ENCODE measurements at regions not wholly inside any gene's neighbourhood (a gene's known extent, or its start where the extent isn't known, plus 50 kb on each side); places are given as distances from the start of the nearest gene placed in this dataset.

DNA sequence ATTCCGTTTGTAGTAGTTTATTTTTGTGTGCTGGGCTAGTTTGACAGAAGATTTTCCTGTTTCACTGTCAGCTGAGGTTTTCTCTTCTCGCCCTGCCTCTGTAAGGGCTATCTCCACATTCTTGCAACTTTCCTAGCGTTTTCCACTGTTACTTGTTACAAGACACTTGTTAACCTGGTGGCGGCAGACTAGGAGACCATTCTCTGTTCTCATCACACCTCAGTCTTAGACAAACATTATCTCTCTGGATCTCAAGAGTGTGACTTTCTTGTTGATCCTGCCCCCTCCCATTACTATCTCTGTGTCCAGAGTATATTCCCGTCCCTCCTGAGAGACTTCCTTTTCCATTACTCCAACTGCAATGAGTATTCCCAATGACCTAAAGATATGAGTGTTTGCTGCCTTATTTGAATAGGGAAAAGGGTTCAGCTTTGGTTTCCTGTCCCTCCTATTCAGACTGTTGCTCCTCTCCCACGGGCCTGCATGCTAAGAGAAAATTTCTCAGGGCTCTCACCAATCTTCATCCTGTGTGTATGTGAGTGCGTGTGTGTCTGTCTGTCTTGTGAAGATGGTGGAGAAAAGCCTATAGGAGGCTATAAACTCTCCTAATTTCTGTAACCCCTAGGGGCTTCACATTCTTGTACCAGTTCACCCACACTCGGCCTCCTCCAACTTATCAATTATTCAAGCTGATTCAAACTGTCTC is 722.4 kb upstream of the POT1 start:
- ATAC-seq (ENCODE audit: low read depth in 2 of 2): no peak
- H3K27me3 Mint-ChIP-seq: no peaks in the 10 kb centered on the region
- peaks cover 0 to 12% (median 2%) of the 10 kb centered on the region in 7 donors for H3K9me3 Mint-ChIP-seq
- H3K36me3 Mint-ChIP-seq: no peaks in the 10 kb centered on the region
- no peak for DNase-seq
- no peaks in the 10 kb centered on the region for H3K4me1 Mint-ChIP-seq
- no peak overlapping the region for H3K27ac Mint-ChIP-seq
- peak overlapping the region in 1 of 8 donors; percentile 67 for H3K4me3 Mint-ChIP-seq

DNA sequence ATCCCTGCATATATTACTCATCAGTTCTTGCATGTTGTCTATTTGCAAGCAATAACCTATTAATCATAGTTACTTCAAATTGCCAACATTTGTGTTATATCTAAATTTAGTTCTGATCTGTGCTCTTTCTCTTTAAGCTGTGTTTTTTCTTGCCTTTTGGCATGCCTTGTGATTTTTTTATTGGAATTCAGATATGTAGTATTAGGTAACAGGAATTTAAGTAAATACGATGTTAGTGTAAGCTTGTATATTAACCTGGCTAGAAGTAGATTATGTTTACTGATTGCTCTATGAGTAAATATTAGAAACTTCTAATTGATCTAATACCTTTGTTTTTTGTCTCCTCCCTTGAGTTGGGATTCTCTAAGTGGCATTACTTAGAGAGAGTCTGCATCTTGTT is 718.9 kb upstream of the POT1 start:
- H3K4me1 Mint-ChIP-seq: no peaks in the 10 kb centered on the region
- H3K27ac Mint-ChIP-seq: no peak overlapping the region
- H3K4me3 Mint-ChIP-seq: no peak overlapping the region
- no peaks in the 10 kb centered on the region for H3K36me3 Mint-ChIP-seq
- DNase-seq (no peak), ATAC-seq (ENCODE audit: low read depth in 2 of 2) (no peak)
- peaks cover 0 to 14% (median 2%) of the 10 kb centered on the region in 7 donors for H3K9me3 Mint-ChIP-seq
- H3K27me3 Mint-ChIP-seq: no peaks in the 10 kb centered on the region

DNA sequence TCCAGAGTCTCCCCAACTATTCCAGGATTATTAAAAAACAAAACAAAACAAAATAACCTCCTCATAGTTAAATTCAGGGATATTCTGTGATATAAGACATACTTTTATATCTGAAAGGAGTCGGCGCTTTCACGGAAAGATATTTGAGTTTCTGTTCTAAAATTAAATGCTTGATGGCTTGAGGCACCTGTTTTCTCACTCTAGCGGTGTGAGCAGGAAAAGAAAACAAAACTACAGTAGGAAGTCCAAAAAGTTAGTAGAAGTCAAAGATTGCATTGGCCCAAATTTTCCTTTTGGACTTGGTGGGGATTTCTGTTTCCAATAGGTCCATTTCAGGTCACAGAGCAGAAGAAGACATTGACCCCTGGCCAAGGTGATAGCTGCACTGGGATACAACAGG is 716.1 kb upstream of the POT1 start:
- Mint-ChIP-seq H3K4me3 (no peak overlapping the region), H3K27ac (no peak overlapping the region), H3K4me1 (no peaks in the 10 kb centered on the region), H3K27me3 (no peaks in the 10 kb centered on the region), H3K9me3 (peaks cover 0 to 14% (median 4%) of the 10 kb centered on the region in 7 donors), H3K36me3 (no peaks in the 10 kb centered on the region)
- DNase-seq (no peak), ATAC-seq (ENCODE audit: low read depth in 2 of 2) (no peak)

DNA sequence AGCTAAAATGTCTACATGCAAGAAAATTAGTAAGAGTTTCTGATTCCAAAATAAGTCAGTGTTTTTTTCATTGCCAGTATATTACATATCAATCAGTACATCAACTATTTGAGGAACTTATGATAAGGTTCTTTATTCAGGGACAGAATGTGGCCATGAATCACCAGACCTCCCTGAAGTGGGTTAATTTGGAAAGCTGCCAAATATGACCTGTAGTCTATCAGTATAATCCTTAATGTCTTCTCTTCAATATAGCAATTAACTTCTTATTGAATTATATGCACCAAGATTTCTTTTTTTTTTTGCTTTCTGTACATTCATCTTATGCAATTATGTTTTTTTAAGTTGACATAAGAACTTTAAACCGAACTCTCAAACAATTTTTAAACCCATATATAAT is 714.5 kb upstream of the POT1 start:
- DNase-seq (no peak), ATAC-seq (ENCODE audit: low read depth in 2 of 2) (no peak)
- Mint-ChIP-seq H3K4me1 (no peaks in the 10 kb centered on the region), H3K4me3 (no peak overlapping the region), H3K27ac (no peak overlapping the region), H3K9me3 (peaks cover 0 to 14% (median 4%) of the 10 kb centered on the region in 7 donors), H3K27me3 (no peaks in the 10 kb centered on the region), H3K36me3 (no peaks in the 10 kb centered on the region)

DNA sequence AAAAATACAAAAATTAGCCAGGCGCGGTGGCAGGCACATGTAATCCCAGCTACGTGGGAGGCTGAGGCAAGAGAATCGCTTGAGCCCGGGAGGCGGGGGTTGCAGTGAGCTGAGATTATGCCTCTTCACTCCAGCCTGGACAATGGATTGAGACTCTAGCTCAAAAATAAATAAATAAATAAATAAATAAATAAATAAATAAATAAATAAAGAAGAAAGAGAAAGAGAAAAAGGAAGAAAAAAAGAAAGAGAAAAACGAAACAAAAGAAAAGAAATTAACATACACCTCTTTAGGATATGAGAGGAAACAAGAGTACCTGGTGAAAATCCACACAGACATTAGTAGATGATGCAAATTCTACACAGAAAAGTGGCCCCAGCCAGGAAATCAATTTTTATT is 713.7 kb upstream of the POT1 start:
- Mint-ChIP-seq H3K27me3 (no peaks in the 10 kb centered on the region), H3K4me1 (no peaks in the 10 kb centered on the region), H3K4me3 (no peak overlapping the region), H3K27ac (no peak overlapping the region), H3K36me3 (no peaks in the 10 kb centered on the region), H3K9me3 (peaks cover 0 to 14% (median 4%) of the 10 kb centered on the region in 7 donors)
- DNase-seq (no peak), ATAC-seq (ENCODE audit: low read depth in 2 of 2) (no peak)

DNA sequence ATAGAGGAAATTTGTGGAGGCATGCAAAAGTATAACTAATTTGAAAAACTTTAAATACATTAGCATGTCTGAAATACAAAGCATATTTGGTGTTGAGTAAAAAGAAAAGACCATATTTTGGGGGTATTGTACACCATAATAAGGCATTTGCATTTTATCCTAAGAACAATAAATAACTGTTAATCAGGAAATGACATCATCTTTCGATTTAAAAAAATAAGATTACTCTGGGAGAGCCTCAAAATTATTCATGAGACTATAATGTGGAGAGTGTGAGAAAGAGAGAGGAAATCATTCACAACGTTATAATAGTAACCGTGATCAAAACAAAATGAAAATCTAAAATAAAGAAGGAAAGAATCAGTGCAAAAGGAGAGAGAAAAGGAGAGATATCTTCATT is 712.3 kb upstream of the POT1 start:
- H3K9me3 Mint-ChIP-seq: peaks cover 0 to 8% (median 4%) of the 10 kb centered on the region in 7 donors
- no peak overlapping the region for H3K27ac Mint-ChIP-seq

DNA sequence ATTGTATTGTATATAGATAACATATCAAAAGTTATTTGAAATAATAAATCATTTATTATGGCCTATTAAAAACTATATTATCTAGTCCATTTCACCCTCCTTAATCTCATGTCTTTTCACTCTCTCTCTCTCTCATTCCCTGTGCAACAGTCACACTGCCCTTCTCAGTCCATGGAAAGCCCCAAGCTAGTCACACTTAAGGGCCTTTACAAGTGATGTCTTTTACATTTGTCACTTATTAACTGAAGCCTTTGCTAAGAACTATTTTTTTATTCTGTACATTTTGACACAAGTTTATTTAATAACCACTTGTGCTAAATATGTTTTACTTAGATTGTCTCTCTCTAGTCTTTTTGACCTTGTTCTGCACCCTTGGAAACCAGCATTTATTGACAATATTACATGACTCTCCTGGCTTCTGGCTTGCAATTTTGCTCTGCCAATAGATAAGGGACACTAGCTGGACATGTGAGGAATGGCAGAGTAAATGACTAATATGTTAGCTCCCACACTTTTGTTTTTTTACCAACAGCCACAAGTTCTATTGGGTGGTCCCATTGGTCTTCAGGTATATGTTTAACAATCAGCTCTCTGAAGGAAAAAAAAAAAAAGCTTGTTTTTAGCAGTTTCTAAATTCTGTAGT is 706.8 kb upstream of the POT1 start:
- DNase-seq (no peak), ATAC-seq (ENCODE audit: low read depth in 2 of 2) (no peak)
- Mint-ChIP-seq H3K9me3 (peaks cover 0 to 6% (median 0%) of the 10 kb centered on the region in 7 donors), H3K27me3 (no peaks in the 10 kb centered on the region), H3K36me3 (no peaks in the 10 kb centered on the region), H3K27ac (no peak overlapping the region), H3K4me3 (no peak overlapping the region), H3K4me1 (no peaks in the 10 kb centered on the region)

More for the DNA sequence above, 712.3 kb upstream of the POT1 start:
- DNase-seq: no peak
- Mint-ChIP-seq H3K27me3 (no peaks in the 10 kb centered on the region), H3K4me3 (no peak overlapping the region), H3K4me1 (no peaks in the 10 kb centered on the region), H3K36me3 (no peaks in the 10 kb centered on the region)
- no peak for ATAC-seq (ENCODE audit: low read depth in 2 of 2)

DNA sequence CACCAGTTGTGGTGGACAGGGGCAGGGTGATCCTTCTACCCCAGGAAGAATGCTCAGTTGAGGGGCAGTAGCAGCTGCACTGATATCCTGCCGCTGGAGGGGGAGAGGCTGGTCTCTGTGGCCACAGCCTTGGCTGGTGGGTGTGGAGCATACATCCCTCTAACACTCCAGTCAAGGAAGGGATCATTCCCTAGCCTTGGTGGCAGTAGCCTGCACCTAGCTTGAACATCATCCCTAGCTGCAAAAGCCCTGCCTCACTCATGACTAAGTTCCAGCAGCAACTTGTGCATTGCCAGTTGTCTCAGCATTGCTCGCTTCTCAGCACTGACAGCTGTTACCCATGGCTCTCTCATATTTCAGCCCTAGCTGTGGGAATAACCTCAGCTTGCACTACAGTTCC is 688.9 kb upstream of the POT1 start:
- Mint-ChIP-seq H3K27ac (no peak overlapping the region), H3K9me3 (peaks cover 3 to 27% (median 18%) of the 10 kb centered on the region in 7 donors), H3K4me1 (no peaks in the 10 kb centered on the region), H3K36me3 (no peaks in the 10 kb centered on the region), H3K27me3 (no peaks in the 10 kb centered on the region), H3K4me3 (no peak overlapping the region)
- DNase-seq (no peak), ATAC-seq (ENCODE audit: low read depth in 2 of 2) (no peak)

DNA sequence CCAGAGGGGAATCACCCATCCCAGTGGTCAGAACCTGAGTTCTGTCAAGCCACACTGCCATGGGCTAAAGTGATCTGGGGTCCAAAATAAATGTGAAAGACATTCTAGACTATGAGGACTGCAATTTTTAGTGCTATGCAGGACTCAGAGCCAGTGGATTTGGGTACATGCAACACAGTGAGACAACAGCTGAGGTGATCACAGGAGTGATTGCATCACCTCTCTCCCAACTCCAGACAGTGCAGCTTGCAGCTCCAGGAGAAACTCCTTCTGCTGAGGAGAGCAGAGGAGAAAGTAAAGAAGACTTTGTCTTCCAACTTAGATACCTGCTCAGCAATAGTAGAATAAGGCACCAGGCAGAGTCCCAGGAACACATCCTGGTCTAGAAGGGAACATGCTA is 682.0 kb upstream of the POT1 start:
- Mint-ChIP-seq H3K4me1 (no peaks in the 10 kb centered on the region), H3K27me3 (no peaks in the 10 kb centered on the region), H3K4me3 (no peak overlapping the region), H3K27ac (no peak overlapping the region), H3K9me3 (peaks cover 5 to 20% (median 12%) of the 10 kb centered on the region in 7 donors), H3K36me3 (no peaks in the 10 kb centered on the region)
- ATAC-seq (ENCODE audit: low read depth in 2 of 2) (no peak), DNase-seq (no peak)

DNA sequence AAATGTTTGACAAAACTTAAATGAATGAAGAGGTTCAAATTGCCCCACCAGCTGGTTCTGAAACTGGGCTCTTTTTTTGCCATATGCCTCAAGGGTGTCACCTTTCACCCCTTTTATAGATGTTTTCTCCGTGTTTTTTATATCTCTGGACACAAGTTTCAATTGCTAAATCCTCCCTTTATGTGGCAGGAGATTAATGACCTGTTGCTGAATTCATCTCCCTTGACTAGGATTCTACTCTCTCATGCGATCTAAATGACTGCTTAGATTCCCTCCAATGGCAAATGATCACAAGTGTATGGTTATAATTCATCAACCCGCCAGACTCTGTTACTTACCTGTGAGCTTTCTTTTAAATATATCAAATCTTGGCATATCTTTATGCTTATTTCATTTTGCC is 677.0 kb upstream of the POT1 start:
- ATAC-seq (ENCODE audit: low read depth in 2 of 2) (no peak), DNase-seq (no peak)
- Mint-ChIP-seq H3K4me1 (no peaks in the 10 kb centered on the region), H3K4me3 (no peak overlapping the region), H3K9me3 (peaks cover 2 to 11% (median 4%) of the 10 kb centered on the region in 7 donors), H3K27me3 (no peaks in the 10 kb centered on the region), H3K36me3 (no peaks in the 10 kb centered on the region), H3K27ac (no peak overlapping the region)

DNA sequence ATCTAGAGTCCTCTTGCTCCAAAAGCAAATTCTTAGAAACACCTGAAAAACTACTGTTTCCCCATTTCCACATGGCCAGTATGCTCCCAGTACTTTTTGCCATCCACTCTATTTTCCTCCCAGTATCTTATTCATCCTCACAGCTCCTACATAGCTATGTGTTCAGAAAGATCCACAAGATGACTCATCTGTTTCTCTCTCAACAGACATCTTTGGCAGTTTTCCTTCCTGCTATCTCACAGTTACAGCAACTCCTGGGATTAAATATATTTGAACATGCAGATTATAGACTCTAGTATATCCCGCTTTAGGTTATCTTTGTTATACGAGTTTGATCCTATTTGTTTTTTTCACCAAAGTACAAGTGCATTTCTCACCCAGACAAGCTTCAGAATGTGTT is 675.6 kb upstream of the POT1 start:
- ATAC-seq (ENCODE audit: low read depth in 2 of 2): no peak
- no peak overlapping the region for H3K4me3 Mint-ChIP-seq
- peaks cover 0 to 8% (median 0%) of the 10 kb centered on the region in 7 donors for H3K9me3 Mint-ChIP-seq
- no peak for DNase-seq
- no peaks in the 10 kb centered on the region for H3K27me3 Mint-ChIP-seq
- no peak overlapping the region for H3K27ac Mint-ChIP-seq
- H3K4me1 Mint-ChIP-seq: no peaks in the 10 kb centered on the region
- no peaks in the 10 kb centered on the region for H3K36me3 Mint-ChIP-seq

DNA sequence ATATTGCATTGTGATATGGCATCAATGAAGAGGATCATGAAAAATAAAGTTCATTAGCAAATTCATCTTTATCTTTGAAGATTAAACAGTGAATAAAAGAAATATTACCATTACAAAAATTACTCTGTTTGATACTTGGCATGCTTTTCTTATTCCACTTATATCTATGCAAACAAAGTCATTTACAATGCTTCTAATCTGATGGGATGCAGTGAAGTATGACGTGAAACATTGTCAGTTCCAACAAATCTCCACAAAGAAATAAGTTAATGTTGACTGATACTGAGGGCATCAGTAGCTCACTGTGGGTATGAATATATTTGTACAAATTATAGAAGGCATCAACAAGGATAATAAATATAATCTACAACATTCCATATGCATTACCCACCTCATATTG is 672.8 kb upstream of the POT1 start:
- H3K27me3 Mint-ChIP-seq: no peaks in the 10 kb centered on the region
- ATAC-seq (ENCODE audit: low read depth in 2 of 2): no peak

DNA sequence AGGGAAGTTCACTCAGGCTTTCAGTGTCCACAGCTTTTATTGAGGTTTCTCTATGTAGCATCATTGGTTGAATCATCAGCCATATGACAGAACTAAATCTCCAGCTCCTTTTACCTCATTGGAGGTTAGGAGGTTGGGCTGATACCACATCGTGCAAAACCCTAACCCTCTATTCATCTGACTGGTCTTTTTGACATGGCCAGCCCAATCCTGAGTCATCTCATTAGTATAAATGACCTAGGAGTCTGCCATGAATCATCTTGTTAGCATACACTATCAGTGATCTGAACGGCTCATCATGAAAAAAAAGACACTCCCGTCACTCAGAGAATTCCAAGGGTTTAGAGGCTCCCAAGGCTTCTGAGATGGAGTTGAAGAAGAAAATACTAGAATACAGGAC is 669.8 kb upstream of the POT1 start:
- H3K4me3 Mint-ChIP-seq: no peak overlapping the region
- no peak for ATAC-seq (ENCODE audit: low read depth in 2 of 2)
- H3K36me3 Mint-ChIP-seq: no peaks in the 10 kb centered on the region
- no peaks in the 10 kb centered on the region for H3K4me1 Mint-ChIP-seq
- H3K27me3 Mint-ChIP-seq: no peaks in the 10 kb centered on the region
- no peak overlapping the region for H3K27ac Mint-ChIP-seq
- no peak for DNase-seq
- H3K9me3 Mint-ChIP-seq: peaks cover 0 to 7% (median 0%) of the 10 kb centered on the region in 7 donors

More for the DNA sequence above, 672.8 kb upstream of the POT1 start:
- Mint-ChIP-seq H3K27ac (no peak overlapping the region), H3K36me3 (no peaks in the 10 kb centered on the region), H3K9me3 (peaks cover 0 to 8% (median 0%) of the 10 kb centered on the region in 7 donors), H3K4me3 (no peak overlapping the region), H3K4me1 (no peaks in the 10 kb centered on the region)
- DNase-seq: no peak

DNA sequence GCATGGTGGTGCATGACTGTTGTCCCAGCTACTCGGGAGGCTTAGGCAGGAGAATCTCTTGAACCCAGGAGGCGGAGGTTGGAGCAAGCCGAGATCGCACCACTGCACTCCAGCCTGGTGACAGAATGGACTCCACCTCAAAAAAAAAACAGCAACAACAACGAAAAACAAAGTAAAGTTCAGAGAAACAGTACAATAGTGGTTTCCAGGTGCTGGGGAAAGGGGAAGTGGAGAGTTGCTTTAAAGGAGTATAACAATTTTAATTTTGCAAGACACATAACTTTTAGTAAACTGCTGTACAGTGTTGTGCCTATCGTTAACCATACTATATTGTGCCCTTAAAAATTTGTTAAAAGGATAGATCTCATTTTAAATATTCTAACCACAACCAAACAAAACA is 662.7 kb upstream of the POT1 start:
- H3K4me1 Mint-ChIP-seq: no peaks in the 10 kb centered on the region
- H3K27me3 Mint-ChIP-seq: no peaks in the 10 kb centered on the region
- ATAC-seq (ENCODE audit: low read depth in 2 of 2) (no peak), DNase-seq (no peak)
- H3K9me3 Mint-ChIP-seq: peaks cover 0 to 8% (median 6%) of the 10 kb centered on the region in 7 donors
- no peak overlapping the region for H3K4me3 Mint-ChIP-seq
- no peaks in the 10 kb centered on the region for H3K36me3 Mint-ChIP-seq
- H3K27ac Mint-ChIP-seq: no peak overlapping the region

All from naive B cell (primary cell).